ENCODE measurements at regions not wholly inside any gene's neighbourhood (a gene's known extent, or its start where the extent isn't known, plus 50 kb on each side); places are given as distances from the start of the nearest gene placed in this dataset.

- DNase-seq: no peak
- in situ Hi-C loops (cut with HindIII; ENCODE audit: low pct_ligation_motif_present, low pct_unique_long_range_greater_than_20kb, low sequenced_read_pairs): no loop called here
These were observed 57.5 kb downstream of the OSR1 start for GRCh38 chr2:19300961-19301360.

GRCh38 chr2:19299522-19299921 is 58.9 kb downstream of the OSR1 start:
- no peak for DNase-seq
- in situ Hi-C loops (cut with HindIII; ENCODE audit: low pct_ligation_motif_present, low pct_unique_long_range_greater_than_20kb, low sequenced_read_pairs): no loop called here

GRCh38 chr2:19299032-19299431 is 59.4 kb downstream of the OSR1 start:
- DNase-seq: no peak
- in situ Hi-C loops (cut with HindIII; ENCODE audit: low pct_ligation_motif_present, low pct_unique_long_range_greater_than_20kb, low sequenced_read_pairs): no loop called here

- in situ Hi-C loops (cut with HindIII; ENCODE audit: low pct_ligation_motif_present, low pct_unique_long_range_greater_than_20kb, low sequenced_read_pairs): no loop called here
- DNase-seq: no peak
These were observed 60.7 kb downstream of the OSR1 start for GRCh38 chr2:19297716-19298115.

- DNase-seq: no peak
- in situ Hi-C loops (cut with HindIII; ENCODE audit: low pct_ligation_motif_present, low pct_unique_long_range_greater_than_20kb, low sequenced_read_pairs): no loop called here
These were observed 62.4 kb downstream of the OSR1 start for GRCh38 chr2:19295998-19296502.

GRCh38 chr2:19292007-19292406 is 66.4 kb downstream of the OSR1 start:
- in situ Hi-C loops (cut with HindIII; ENCODE audit: low pct_ligation_motif_present, low pct_unique_long_range_greater_than_20kb, low sequenced_read_pairs): no loop called here
- no peak for DNase-seq

GRCh38 chr2:19288291-19288690 is 70.1 kb downstream of the OSR1 start:
- in situ Hi-C loops (cut with HindIII; ENCODE audit: low pct_ligation_motif_present, low pct_unique_long_range_greater_than_20kb, low sequenced_read_pairs): no loop called here
- no peak for DNase-seq

GRCh38 chr2:19287324-19287723 is 71.1 kb downstream of the OSR1 start:
- in situ Hi-C loops (cut with HindIII; ENCODE audit: low pct_ligation_motif_present, low pct_unique_long_range_greater_than_20kb, low sequenced_read_pairs): no loop called here
- no peak for DNase-seq

- in situ Hi-C loops (cut with HindIII; ENCODE audit: low pct_ligation_motif_present, low pct_unique_long_range_greater_than_20kb, low sequenced_read_pairs): no loop called here
- no peak for DNase-seq
These were observed 76.1 kb downstream of the OSR1 start for GRCh38 chr2:19282305-19282704.

GRCh38 chr2:19274439-19274838 is 84.0 kb downstream of the OSR1 start:
- in situ Hi-C loops (cut with HindIII; ENCODE audit: low pct_ligation_motif_present, low pct_unique_long_range_greater_than_20kb, low sequenced_read_pairs): no loop called here
- DNase-seq: no peak

GRCh38 chr2:19272941-19273470 is 85.4 kb downstream of the OSR1 start:
- in situ Hi-C loops (cut with HindIII; ENCODE audit: low pct_ligation_motif_present, low pct_unique_long_range_greater_than_20kb, low sequenced_read_pairs): no loop called here
- DNase-seq: no peak

GRCh38 chr2:19272039-19272438 is 86.4 kb downstream of the OSR1 start:
- in situ Hi-C loops (cut with HindIII; ENCODE audit: low pct_ligation_motif_present, low pct_unique_long_range_greater_than_20kb, low sequenced_read_pairs): no loop called here
- DNase-seq: no peak

- in situ Hi-C loops (cut with HindIII; ENCODE audit: low pct_ligation_motif_present, low pct_unique_long_range_greater_than_20kb, low sequenced_read_pairs): no loop called here
- no peak for DNase-seq
These were observed 93.6 kb downstream of the OSR1 start for GRCh38 chr2:19264852-19265251.

GRCh38 chr2:19262150-19262549 is 96.3 kb downstream of the OSR1 start:
- in situ Hi-C loops (cut with HindIII; ENCODE audit: low pct_ligation_motif_present, low pct_unique_long_range_greater_than_20kb, low sequenced_read_pairs): no loop called here
- DNase-seq: no peak

- DNase-seq: no peak
- in situ Hi-C loops (cut with HindIII; ENCODE audit: low pct_ligation_motif_present, low pct_unique_long_range_greater_than_20kb, low sequenced_read_pairs): no loop called here
These were observed 97.4 kb downstream of the OSR1 start for GRCh38 chr2:19261061-19261460.

- in situ Hi-C loops (cut with HindIII; ENCODE audit: low pct_ligation_motif_present, low pct_unique_long_range_greater_than_20kb, low sequenced_read_pairs): no loop called here
- no peak for DNase-seq
These were observed 102.3 kb downstream of the OSR1 start for GRCh38 chr2:19256121-19256601.

- in situ Hi-C loops (cut with HindIII; ENCODE audit: low pct_ligation_motif_present, low pct_unique_long_range_greater_than_20kb, low sequenced_read_pairs): no loop called here
- DNase-seq: no peak
These were observed 102.9 kb downstream of the OSR1 start for GRCh38 chr2:19255481-19255880.

- no peak for DNase-seq
- in situ Hi-C loops (cut with HindIII; ENCODE audit: low pct_ligation_motif_present, low pct_unique_long_range_greater_than_20kb, low sequenced_read_pairs): no loop called here
These were observed 106.9 kb downstream of the OSR1 start for GRCh38 chr2:19251554-19251953.

GRCh38 chr2:19250906-19251305 is 107.5 kb downstream of the OSR1 start:
- in situ Hi-C loops (cut with HindIII; ENCODE audit: low pct_ligation_motif_present, low pct_unique_long_range_greater_than_20kb, low sequenced_read_pairs): no loop called here
- DNase-seq: no peak

GRCh38 chr2:19247186-19247585 is 111.2 kb downstream of the OSR1 start:
- no peak for DNase-seq
- in situ Hi-C loops (cut with HindIII; ENCODE audit: low pct_ligation_motif_present, low pct_unique_long_range_greater_than_20kb, low sequenced_read_pairs): no loop called here

- no peak for DNase-seq
- in situ Hi-C loops (cut with HindIII; ENCODE audit: low pct_ligation_motif_present, low pct_unique_long_range_greater_than_20kb, low sequenced_read_pairs): no loop called here
These were observed 111.9 kb downstream of the OSR1 start for GRCh38 chr2:19246496-19246895.
